ENCODE measurements at regions not wholly inside any gene's neighbourhood (a gene's known extent, or its start where the extent isn't known, plus 50 kb on each side); places are given as distances from the start of the nearest gene placed in this dataset.

- H3K4me3 ChIP-seq (replicated peaks in 1 of 3; ENCODE audit: insufficient read depth in 1 of 3, low read depth in 1 of 3, low read length in 3 of 3), result no peak overlapping the region
- intact Hi-C loops (cut with micrococcal nuclease), result loop anchor here (10.0 kb wide), 2 partner anchors 343 to 433 kb away; partner anchors contain the start of gene ZNF282
- peaks cover 15% of the 10 kb centered on the region for H3K79me2 ChIP-seq (ENCODE audit: control insufficient read depth, insufficient read depth, low read length)
- peaks cover 22 to 27% of the 10 kb centered on the region in 2 experiments for H3K27me3 ChIP-seq (ENCODE audit: control insufficient read depth in 2 of 2, insufficient read depth in 2 of 2, low read length in 2 of 2)
- no peak overlapping the region for H3K9ac ChIP-seq (replicated peaks; ENCODE audit: extremely low read depth, insufficient read depth, low read length)
- H4K20me1 ChIP-seq (replicated peaks; ENCODE audit: control insufficient read depth, extremely low read depth, insufficient read depth, low read length), result no peaks in the 10 kb centered on the region
- no peak overlapping the region for H3K27ac ChIP-seq (ENCODE audit: insufficient read depth, low read depth, low read length)
- ChIA-PET CTCF (no interaction called here), POLR2A (no interaction called here)
- dilution Hi-C loops (cut with MboI; ENCODE audit: extremely low pct_ligation_motif_present, low sequenced_read_pairs), result no loop called here
- no peak for FAIRE-seq
- BruUV-seq (replicated peaks), result no TSS peak
- no peaks in the 10 kb centered on the region for H3K9me1 ChIP-seq (replicated peaks; ENCODE audit: control insufficient read depth, extremely low read depth, insufficient read depth, low read length)
- H3K36me3 ChIP-seq (ENCODE audit: control insufficient read depth in 2 of 2, extremely low read depth in 1 of 2, insufficient read depth in 2 of 2, low read length in 2 of 2), result no peaks in the 10 kb centered on the region
- H3K9me3 ChIP-seq (replicated peaks; ENCODE audit: control insufficient read depth, insufficient read depth, low read length), result no peaks in the 10 kb centered on the region
- H3K4me1 ChIP-seq (ENCODE audit: control insufficient read depth, extremely low read depth, insufficient read depth, low read length), result peaks cover 7% of the 10 kb centered on the region
- DNase-seq (ENCODE audit: low read depth, low spot score), result no peak
- no peak overlapping the region for H3K4me2 ChIP-seq (ENCODE audit: insufficient read depth, low read length)
- no peak overlapping the region for H2AFZ ChIP-seq (ENCODE audit: low read depth, low read length)
- TF ChIP-seq CTCF (IDR thresholded peaks at IDR 0.05; ENCODE audit: extremely low read depth in 1 of 2, insufficient read depth in 1 of 2, low read depth in 1 of 2, low read length in 2 of 2) (no peak), FOS (IDR thresholded peaks at IDR 0.05; ENCODE audit: borderline replicate concordance, insufficient read depth, low read length) (no peak), MYC (IDR thresholded peaks at IDR 0.05; ENCODE audit: low read depth, low read length) (no peak), POLR2A (IDR thresholded peaks at IDR 0.05; ENCODE audit: low read depth, low read length) (no peak), EZH2 (IDR thresholded peaks at IDR 0.05; ENCODE audit: borderline replicate concordance, low read depth, low read length, severe bottlenecking) (no peak), JUN (IDR thresholded peaks at IDR 0.05; ENCODE audit: borderline replicate concordance, insufficient read depth, insufficient read length, low read depth) (no peak), POLR2AphosphoS5 (IDR thresholded peaks at IDR 0.05; ENCODE audit: insufficient read depth, low read depth, low read length) (no peak), GATA2 (IDR thresholded peaks at IDR 0.05; ENCODE audit: insufficient read depth, insufficient read length, low read depth, low read length) (no peak)
- TF ChIP-seq, protein P1, sequence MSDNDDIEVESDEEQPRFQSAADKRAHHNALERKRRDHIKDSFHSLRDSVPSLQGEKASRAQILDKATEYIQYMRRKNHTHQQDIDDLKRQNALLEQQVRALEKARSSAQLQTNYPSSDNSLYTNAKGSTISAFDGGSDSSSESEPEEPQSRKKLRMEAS (IDR thresholded peaks at IDR 0.05; ENCODE audit: insufficient read depth, insufficient read length), result no peak
Measured at GRCh38 chr7:149627911-149628310, 130.3 kb upstream of the ZNF746 start.
